GM12892 (cell line): ENCODE measurements at regions not wholly inside any gene's neighbourhood (a gene's known extent, or its start where the extent isn't known, plus 50 kb on each side); places are given as distances from the start of the nearest gene placed in this dataset.

Experiments
- POLR2A ChIP-seq: IDR thresholded peaks from 2 replicates; pipeline ENCODE4 v1.6.1; 2011; ENCODE audit warnings: low read depth, low read length, control low read depth
- POLR2AphosphoS5 ChIP-seq: IDR thresholded peaks from 2 replicates; pipeline ENCODE4 v1.6.1; 2011; ENCODE audit warnings: low read depth, low read length, control low read depth

DNA sequence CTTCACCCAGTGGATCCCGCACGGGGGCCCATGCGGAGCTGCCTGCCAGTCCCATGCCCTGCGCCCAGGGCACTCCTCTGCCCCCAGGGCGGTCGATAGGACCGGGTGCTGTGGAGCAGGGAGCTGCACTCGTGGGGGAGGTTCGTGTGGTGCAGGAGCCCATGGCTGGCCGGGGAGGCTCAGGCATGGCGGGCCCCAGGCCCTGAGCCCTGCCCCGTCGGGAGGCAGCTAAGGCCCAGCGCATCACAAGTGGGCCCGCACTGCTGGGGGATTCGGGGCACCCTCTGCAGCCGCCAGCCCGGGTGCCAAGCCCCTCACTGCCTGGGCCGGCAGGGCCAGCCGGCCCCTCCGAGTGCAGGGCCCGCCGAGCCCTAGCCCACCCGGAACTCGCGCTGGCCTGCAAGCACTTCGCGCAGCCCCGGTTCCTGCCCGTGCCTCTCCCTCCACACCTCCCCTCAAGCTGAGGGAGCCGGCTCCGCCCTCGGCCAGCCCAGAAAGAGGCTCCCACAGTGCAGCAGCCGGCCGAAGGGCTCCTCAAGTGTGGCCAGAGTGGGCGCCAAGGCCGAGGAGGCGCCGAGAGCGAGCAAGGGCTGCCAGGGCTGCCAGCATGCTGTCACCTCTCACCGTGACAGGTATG lies 221.1 kb upstream of the RORB start:
- no peak for TF ChIP-seq POLR2AphosphoS5
- no peak for TF ChIP-seq POLR2A
